DOHH2 (cell line): ENCODE measurements at regions not wholly inside any gene's neighbourhood (a gene's known extent, or its start where the extent isn't known, plus 50 kb on each side); places are given as distances from the start of the nearest gene placed in this dataset.

Experiments
- CTCF ChIP-seq: fragments of 200-600 bp; sonication (generic); IDR thresholded peaks from one replicate; pipeline ENCODE4 v1.5.1; 2014; ENCODE audit warnings: antibody characterized with exemption, mild to moderate bottlenecking, low read depth, low read length; ENCODE audit not compliant: poor library complexity, severe bottlenecking
- EZH2phosphoT487 ChIP-seq: fragments of 200-600 bp; sonication (generic); IDR thresholded peaks from 2 replicates; pipeline ENCODE4 v1.6.1; 2017; ENCODE audit warnings: borderline replicate concordance, mild to moderate bottlenecking, antibody characterized with exemption, low read length, moderate library complexity, mixed read lengths

DNA sequence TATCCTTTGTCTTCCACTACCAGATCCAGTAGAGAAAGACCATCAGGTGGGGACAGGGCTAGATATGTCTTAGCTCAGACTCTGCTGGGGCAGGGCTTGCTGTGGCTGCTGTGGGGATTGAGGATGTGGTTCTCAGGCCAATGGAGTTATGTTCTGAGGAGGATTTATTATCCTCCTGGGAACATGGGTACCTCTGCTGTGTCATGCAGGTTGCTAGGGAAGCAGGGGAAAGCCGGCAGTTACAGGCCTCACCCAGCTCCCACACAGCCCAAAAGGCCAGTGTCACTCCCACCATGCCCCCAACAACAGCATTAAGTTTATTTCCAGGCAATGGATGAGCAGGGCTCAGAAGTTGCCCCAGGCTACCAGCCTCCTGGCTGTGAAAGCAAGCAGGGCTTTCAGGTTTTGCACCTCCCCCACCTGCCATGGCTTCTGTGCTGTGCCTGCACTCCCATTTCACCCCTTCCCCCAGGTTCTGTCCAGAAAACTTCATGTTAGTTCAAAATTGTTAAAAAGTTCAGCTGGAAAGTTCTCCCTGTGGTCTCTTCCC lies 879.9 kb downstream of the ARAP2 start:
- TF ChIP-seq CTCF (no peak), EZH2phosphoT487 (no peak)
